ENCODE measurements at regions not wholly inside any gene's neighbourhood (a gene's known extent, or its start where the extent isn't known, plus 50 kb on each side); places are given as distances from the start of the nearest gene placed in this dataset.

- DNase-seq = no peak
- no peaks in the 10 kb centered on the region for H3K36me3 ChIP-seq
- H3K27me3 ChIP-seq = no peaks in the 10 kb centered on the region
- no peaks in the 10 kb centered on the region for H3K4me1 ChIP-seq
- H3K9me3 ChIP-seq = no peaks in the 10 kb centered on the region
- no peak for TF ChIP-seq CTCF (IDR thresholded peaks at IDR 0.05; ENCODE audit: low read depth, low read length)
- no peak overlapping the region for H3K4me3 ChIP-seq (ENCODE audit: low read depth, low read length)
Observed at GRCh38 chrX:4263030-4263803, 549.8 kb upstream of the PRKX start.

GRCh38 chrX:4253092-4253491, 539.6 kb upstream of the PRKX start:
- no peak for TF ChIP-seq CTCF (IDR thresholded peaks at IDR 0.05; ENCODE audit: low read depth, low read length)
- H3K4me3 ChIP-seq (ENCODE audit: low read depth, low read length) = no peak overlapping the region
- DNase-seq = no peak
- H3K9me3 ChIP-seq = no peaks in the 10 kb centered on the region
- no peaks in the 10 kb centered on the region for H3K4me1 ChIP-seq
- no peaks in the 10 kb centered on the region for H3K27me3 ChIP-seq
- H3K36me3 ChIP-seq = no peaks in the 10 kb centered on the region

GRCh38 chrX:4249401-4249800, 536.0 kb upstream of the PRKX start:
- DNase-seq = no peak
- H3K27me3 ChIP-seq = no peaks in the 10 kb centered on the region
- no peaks in the 10 kb centered on the region for H3K36me3 ChIP-seq
- H3K9me3 ChIP-seq = no peaks in the 10 kb centered on the region
- no peak overlapping the region for H3K4me3 ChIP-seq (ENCODE audit: low read depth, low read length)
- TF ChIP-seq CTCF (IDR thresholded peaks at IDR 0.05; ENCODE audit: low read depth, low read length) = no peak
- no peaks in the 10 kb centered on the region for H3K4me1 ChIP-seq

- H3K9me3 ChIP-seq = no peaks in the 10 kb centered on the region
- no peak for DNase-seq
- no peak overlapping the region for H3K4me3 ChIP-seq (ENCODE audit: low read depth, low read length)
- H3K27me3 ChIP-seq = no peaks in the 10 kb centered on the region
- no peaks in the 10 kb centered on the region for H3K36me3 ChIP-seq
- no peak for TF ChIP-seq CTCF (IDR thresholded peaks at IDR 0.05; ENCODE audit: low read depth, low read length)
- no peaks in the 10 kb centered on the region for H3K4me1 ChIP-seq
Observed at GRCh38 chrX:4243759-4244158, 530.3 kb upstream of the PRKX start.

GRCh38 chrX:4240541-4241194, 527.2 kb upstream of the PRKX start:
- Histone ChIP-seq H3K27me3 (no peaks in the 10 kb centered on the region), H3K4me1 (no peaks in the 10 kb centered on the region), H3K36me3 (no peaks in the 10 kb centered on the region), H3K4me3 (ENCODE audit: low read depth, low read length) (no peak overlapping the region), H3K9me3 (no peaks in the 10 kb centered on the region)
- no peak for TF ChIP-seq CTCF (IDR thresholded peaks at IDR 0.05; ENCODE audit: low read depth, low read length)
- DNase-seq = no peak

Data from BE2C (cell line).